OCI-LY1 (cell line): ENCODE measurements at regions not wholly inside any gene's neighbourhood (a gene's known extent, or its start where the extent isn't known, plus 50 kb on each side); places are given as distances from the start of the nearest gene placed in this dataset.

Experiments
- H2AFZ ChIP-seq: fragments of 200-600 bp; sonication (generic), shearing (Covaris generic); 2 replicates; pipeline ENCODE4 v1.6.0; 2014; ENCODE audit warnings: antibody characterized with exemption, mild to moderate bottlenecking, low read length
- H3F3A ChIP-seq: fragments of 200-600 bp; sonication (generic), shearing (Covaris generic); 2 replicates; pipeline ENCODE4 v1.6.0; 2014; ENCODE audit warnings: mild to moderate bottlenecking, antibody characterized with exemption, low read length, moderate library complexity; ENCODE audit not compliant: insufficient read depth
- H3K27ac ChIP-seq: fragments of 200-600 bp; sonication (generic); 2 replicates; pipeline ENCODE4 v1.5.1; 2014; ENCODE audit warnings: low read length, mixed run types, mild to moderate bottlenecking, low read depth; ENCODE audit not compliant: poor library complexity, severe bottlenecking
- H3K27me3 ChIP-seq: fragments of 200-600 bp; sonication (generic); 2 replicates; pipeline ENCODE4 v1.6.0; 2014; ENCODE audit warnings: antibody characterized with exemption, mild to moderate bottlenecking, low read length, moderate library complexity; ENCODE audit not compliant: insufficient read depth
- H3K36me3 ChIP-seq: fragments of 200-600 bp; sonication (generic); 2 replicates; pipeline ENCODE4 v1.6.1; 2014; ENCODE audit warnings: mild to moderate bottlenecking, antibody characterized with exemption, low read length, moderate library complexity, mixed read lengths; ENCODE audit not compliant: insufficient read depth
- H3K4me1 ChIP-seq: fragments of 200-600 bp; sonication (generic); 2 replicates; pipeline ENCODE4 v1.5.1; 2014; ENCODE audit warnings: mild to moderate bottlenecking, low read length, moderate library complexity; ENCODE audit not compliant: insufficient read depth, severe bottlenecking
- H3K4me2 ChIP-seq: fragments of 200-600 bp; sonication (generic), shearing (Covaris generic); 2 replicates; pipeline ENCODE4 v1.6.1; 2014; ENCODE audit warnings: low read length
- H3K4me3 ChIP-seq: fragments of 200-600 bp; sonication (generic); 2 replicates; pipeline ENCODE4 v1.5.1; 2014; ENCODE audit warnings: low read length, low read depth, mild to moderate bottlenecking, mixed read lengths; ENCODE audit not compliant: poor library complexity, severe bottlenecking
- H3K79me2 ChIP-seq: fragments of 200-600 bp; shearing (Covaris generic); 2 replicates; pipeline ENCODE4 v1.6.1; 2016; ENCODE audit warnings: mixed run types, low read length, mixed read lengths; ENCODE audit not compliant: insufficient read depth
- H3K9ac ChIP-seq: fragments of 200-600 bp; sonication (generic), shearing (Covaris generic); 2 replicates; pipeline ENCODE4 v1.6.1; 2014; ENCODE audit warnings: mild to moderate bottlenecking, low read length, mixed read lengths
- H3K9me2 ChIP-seq: fragments of 200-600 bp; sonication (generic), shearing (Covaris generic); 2 replicates; pipeline ENCODE4 v1.6.1; 2014; ENCODE audit warnings: low read depth, mild to moderate bottlenecking, low read length, mixed read lengths
- H3K9me3 ChIP-seq: fragments of 200-600 bp; shearing (Covaris generic); 2 replicates; pipeline ENCODE4 v1.6.1; 2014; ENCODE audit warnings: low read length, mixed read lengths
- H4K20me1 ChIP-seq: fragments of 200-600 bp; sonication (generic), shearing (Covaris generic); 2 replicates; pipeline ENCODE4 v1.6.0; 2016; ENCODE audit warnings: mild to moderate bottlenecking, low read length; ENCODE audit not compliant: insufficient read depth
- EZH2 ChIP-seq: fragments of 200-600 bp; sonication (generic), shearing (Covaris generic); IDR thresholded peaks from 2 replicates; pipeline ENCODE4 v1.8.0; 2017; ENCODE audit warnings: borderline replicate concordance, mixed run types, mild to moderate bottlenecking, antibody characterized with exemption, low read length, moderate library complexity, mixed read lengths
- TF ChIP-seq, protein P1 (sequence below): fragments of 200-600 bp; sonication (generic), shearing (Covaris generic); IDR thresholded peaks from 2 replicates; pipeline ENCODE4 v1.5.1; 2017; ENCODE audit warnings: mild to moderate bottlenecking, antibody characterized with exemption, low read length, moderate library complexity, mixed read lengths

DNA sequence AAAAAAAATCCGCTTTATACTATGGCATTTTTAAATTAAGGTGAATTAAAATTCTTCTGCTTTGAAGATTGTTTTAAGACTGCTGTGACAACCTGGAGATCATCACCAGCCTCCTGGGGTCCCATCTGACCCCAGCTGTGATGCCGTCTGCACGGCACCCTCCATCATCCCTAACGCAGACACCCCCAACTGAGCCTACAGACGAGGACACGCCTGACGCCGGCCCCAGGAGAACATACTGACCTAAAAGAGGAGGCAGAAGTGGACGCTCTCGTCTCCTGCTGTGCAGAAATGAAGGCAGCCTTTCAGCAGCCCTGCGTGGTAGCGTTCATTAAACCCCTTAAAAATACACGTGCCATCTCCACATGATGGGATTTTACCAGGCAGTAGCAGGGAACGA lies 125.6 kb upstream of the PPP1R26 start:
- Histone ChIP-seq H3K4me1 (no peaks in the 10 kb centered on the region), H3K9me2 (no peaks in the 10 kb centered on the region), H3K9me3 (no peaks in the 10 kb centered on the region), H3K9ac (no peak overlapping the region), H3K27ac (no peak overlapping the region), H3K4me2 (no peak overlapping the region), H3F3A (no peaks in the 10 kb centered on the region), H4K20me1 (no peaks in the 10 kb centered on the region), H3K4me3 (no peak overlapping the region), H3K27me3 (peaks cover 8% of the 10 kb centered on the region; the same call in 1 of the 2 replicates), H3K36me3 (no peaks in the 10 kb centered on the region), H2AFZ (no peak overlapping the region), H3K79me2 (no peaks in the 10 kb centered on the region)
- TF ChIP-seq, protein P1, sequence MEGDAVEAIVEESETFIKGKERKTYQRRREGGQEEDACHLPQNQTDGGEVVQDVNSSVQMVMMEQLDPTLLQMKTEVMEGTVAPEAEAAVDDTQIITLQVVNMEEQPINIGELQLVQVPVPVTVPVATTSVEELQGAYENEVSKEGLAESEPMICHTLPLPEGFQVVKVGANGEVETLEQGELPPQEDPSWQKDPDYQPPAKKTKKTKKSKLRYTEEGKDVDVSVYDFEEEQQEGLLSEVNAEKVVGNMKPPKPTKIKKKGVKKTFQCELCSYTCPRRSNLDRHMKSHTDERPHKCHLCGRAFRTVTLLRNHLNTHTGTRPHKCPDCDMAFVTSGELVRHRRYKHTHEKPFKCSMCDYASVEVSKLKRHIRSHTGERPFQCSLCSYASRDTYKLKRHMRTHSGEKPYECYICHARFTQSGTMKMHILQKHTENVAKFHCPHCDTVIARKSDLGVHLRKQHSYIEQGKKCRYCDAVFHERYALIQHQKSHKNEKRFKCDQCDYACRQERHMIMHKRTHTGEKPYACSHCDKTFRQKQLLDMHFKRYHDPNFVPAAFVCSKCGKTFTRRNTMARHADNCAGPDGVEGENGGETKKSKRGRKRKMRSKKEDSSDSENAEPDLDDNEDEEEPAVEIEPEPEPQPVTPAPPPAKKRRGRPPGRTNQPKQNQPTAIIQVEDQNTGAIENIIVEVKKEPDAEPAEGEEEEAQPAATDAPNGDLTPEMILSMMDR: no peak
- TF ChIP-seq EZH2: no peak

DNA sequence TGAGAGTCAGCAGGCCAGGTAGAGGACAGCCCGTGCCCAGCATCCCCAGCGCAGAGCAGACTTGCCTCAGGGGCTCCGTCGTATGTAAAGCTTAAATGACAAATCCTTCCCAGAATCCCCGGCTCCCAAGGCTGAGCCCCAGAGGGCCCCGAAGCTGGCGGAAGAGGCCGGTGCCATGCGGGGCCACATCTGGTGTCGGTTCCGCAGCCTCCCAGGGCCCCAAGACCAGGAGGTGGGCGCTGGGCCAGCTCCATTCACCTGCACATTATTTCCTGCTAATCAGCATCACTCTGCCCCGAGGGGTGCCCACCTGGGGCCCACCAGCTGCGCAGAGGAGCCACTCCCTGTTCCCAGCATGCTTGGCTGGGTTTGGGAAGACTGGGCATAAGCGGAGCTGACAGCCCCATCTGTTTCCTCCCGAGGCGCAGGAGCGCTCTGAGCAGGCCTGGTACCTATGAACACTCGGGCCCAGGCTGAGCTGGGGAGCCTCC lies 124.0 kb upstream of the PPP1R26 start:
- H3K9me2 ChIP-seq: no peaks in the 10 kb centered on the region
- H2AFZ ChIP-seq: no peak overlapping the region
- H3K27me3 ChIP-seq: peaks cover 6% of the 10 kb centered on the region; the same call in 1 of the 2 replicates
- no peaks in the 10 kb centered on the region for H3K36me3 ChIP-seq
- H3K9ac ChIP-seq: no peak overlapping the region
- no peaks in the 10 kb centered on the region for H3F3A ChIP-seq
- no peaks in the 10 kb centered on the region for H3K4me1 ChIP-seq
- no peaks in the 10 kb centered on the region for H3K79me2 ChIP-seq
- no peak overlapping the region for H3K4me2 ChIP-seq
- H3K4me3 ChIP-seq: no peak overlapping the region
- no peak overlapping the region for H3K27ac ChIP-seq
- TF ChIP-seq, protein P1: no peak
- TF ChIP-seq EZH2: no peak
- H3K9me3 ChIP-seq: no peaks in the 10 kb centered on the region
- H4K20me1 ChIP-seq: no peaks in the 10 kb centered on the region

DNA sequence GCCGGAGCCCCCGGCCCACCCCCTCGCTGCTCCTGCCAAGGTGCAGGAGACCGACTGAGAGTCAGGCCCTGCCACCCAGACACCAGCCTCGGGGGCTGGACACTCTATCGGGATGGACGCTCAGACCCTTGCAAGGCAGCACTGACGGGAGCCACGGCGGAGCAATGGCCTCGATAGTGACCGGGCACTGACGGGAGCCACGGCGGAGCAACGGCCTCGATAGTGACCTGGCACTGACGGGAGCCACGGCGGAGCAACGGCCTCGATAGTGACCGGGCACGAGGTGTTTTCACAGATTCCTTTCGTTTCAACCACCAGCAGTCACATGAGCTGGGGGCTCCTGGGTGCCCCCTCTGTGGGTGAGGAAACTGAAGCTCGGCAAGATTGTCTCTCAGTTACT lies 123.6 kb upstream of the PPP1R26 start:
- Histone ChIP-seq H3K9ac (no peak overlapping the region), H4K20me1 (no peaks in the 10 kb centered on the region), H3K4me1 (no peaks in the 10 kb centered on the region), H3K4me2 (no peak overlapping the region), H3K9me3 (no peaks in the 10 kb centered on the region), H3K36me3 (no peaks in the 10 kb centered on the region), H3K9me2 (no peaks in the 10 kb centered on the region), H3K4me3 (no peak overlapping the region), H2AFZ (no peak overlapping the region), H3K27ac (no peak overlapping the region), H3K27me3 (0 out of 2 replicates have a peak, but pooled peaks cover 2% of the 10 kb centered on the region), H3F3A (no peaks in the 10 kb centered on the region), H3K79me2 (no peaks in the 10 kb centered on the region)
- TF ChIP-seq, protein P1: no peak
- no peak for TF ChIP-seq EZH2
